T1000 (cell line): ENCODE measurements at regions not wholly inside any gene's neighbourhood (a gene's known extent, or its start where the extent isn't known, plus 50 kb on each side); places are given as distances from the start of the nearest gene placed in this dataset.

Experiments used
- DNase-seq: peaks from one replicate; lab custom pipeline; 2025; ENCODE audit warnings: mixed read lengths; lab: John Stamatoyannopoulos, UW

- no peak for DNase-seq
These were observed 433.7 kb downstream of the ARHGEF28 start for GRCh38 chr5:74059706-74060105.

- no peak for DNase-seq
These were observed 430.8 kb downstream of the ARHGEF28 start for GRCh38 chr5:74056789-74057164.

- DNase-seq = no peak
These were observed 430.3 kb downstream of the ARHGEF28 start for GRCh38 chr5:74056107-74056788.

GRCh38 chr5:74055486-74056106, 429.6 kb downstream of the ARHGEF28 start:
- DNase-seq = no peak

- no peak for DNase-seq
These were observed 428.8 kb downstream of the ARHGEF28 start for GRCh38 chr5:74054641-74055421.

GRCh38 chr5:74054139-74054538, 428.1 kb downstream of the ARHGEF28 start:
- DNase-seq = no peak

- no peak for DNase-seq
These were observed 426.6 kb downstream of the ARHGEF28 start for GRCh38 chr5:74052441-74053221.

GRCh38 chr5:74051076-74051475, 425.1 kb downstream of the ARHGEF28 start:
- DNase-seq = no peak

GRCh38 chr5:74044936-74045335, 418.9 kb downstream of the ARHGEF28 start:
- no peak for DNase-seq

GRCh38 chr5:74042959-74043358, 417.0 kb downstream of the ARHGEF28 start:
- DNase-seq = peak; percentile 12

- no peak for DNase-seq
These were observed 416.6 kb downstream of the ARHGEF28 start for GRCh38 chr5:74042559-74042958.

GRCh38 chr5:74041913-74042312, 415.9 kb downstream of the ARHGEF28 start:
- no peak for DNase-seq

- DNase-seq = no peak
These were observed 415.0 kb downstream of the ARHGEF28 start for GRCh38 chr5:74040811-74041491.

- DNase-seq = peak; percentile 65
These were observed 414.1 kb downstream of the ARHGEF28 start for GRCh38 chr5:74040065-74040551.

- no peak for DNase-seq
These were observed 411.3 kb downstream of the ARHGEF28 start for GRCh38 chr5:74037321-74037720.

GRCh38 chr5:74035521-74035937, 409.5 kb downstream of the ARHGEF28 start:
- no peak for DNase-seq

GRCh38 chr5:74034733-74035132, 408.7 kb downstream of the ARHGEF28 start:
- peak; percentile 46 for DNase-seq

GRCh38 chr5:74032617-74033016, 406.6 kb downstream of the ARHGEF28 start:
- no peak for DNase-seq

- DNase-seq = no peak
These were observed 405.5 kb downstream of the ARHGEF28 start for GRCh38 chr5:74031536-74031935.

- no peak for DNase-seq
These were observed 404.8 kb downstream of the ARHGEF28 start for GRCh38 chr5:74030821-74031220.

- DNase-seq = no peak
These were observed 404.4 kb downstream of the ARHGEF28 start for GRCh38 chr5:74030371-74030770.
